MCF 10A (cell line): ENCODE measurements at regions not wholly inside any gene's neighbourhood (a gene's known extent, or its start where the extent isn't known, plus 50 kb on each side); places are given as distances from the start of the nearest gene placed in this dataset.

Experiments used
- BruUV-seq: library from RNA; stranded (reverse); fragments of 400-500 nt; replicated peaks from 2 replicates; lab custom pipeline; 2021; lab: Mats Ljungman, UMichigan
- CTCF ChIA-PET: fragments of 300-600 bp; sonication (Branson Sonifier 250); formaldehyde crosslinking; extraction: SDS; loops from one replicate; lab custom pipeline; 2021; ENCODE audit warnings: antibody characterized with exemption, inconsistent platforms; lab: Yijun Ruan, JAX
- POLR2A ChIA-PET: fragments of 300-600, 350-650 bp; sonication (Branson Sonifier 250); formaldehyde crosslinking; extraction: SDS; loops from one replicate; lab custom pipeline; 2020; ENCODE audit warnings: antibody characterized with exemption, inconsistent platforms; lab: Yijun Ruan, JAX
- DNase-seq: peaks from one replicate; pipeline ENCODE4 v3.0.0-alpha.2; 2018; ENCODE audit not compliant: unreplicated experiment
- H3K27ac Mint-ChIP-seq: one replicate; pipeline ENCODE4 v1.8.0; 2022; ENCODE audit warnings: mild to moderate bottlenecking, low read depth, mixed read lengths; ENCODE audit not compliant: unreplicated experiment
- H3K27me3 Mint-ChIP-seq: one replicate; pipeline ENCODE4 v1.8.0; 2022; ENCODE audit warnings: mixed read lengths; ENCODE audit not compliant: insufficient read depth, unreplicated experiment
- H3K36me3 Mint-ChIP-seq: one replicate; pipeline ENCODE4 v1.8.0; 2022; ENCODE audit warnings: mild to moderate bottlenecking, moderate library complexity, mixed read lengths; ENCODE audit not compliant: insufficient read depth, unreplicated experiment
- H3K4me1 Mint-ChIP-seq: one replicate; pipeline ENCODE4 v1.8.0; 2022; ENCODE audit warnings: mixed read lengths; ENCODE audit not compliant: insufficient read depth, unreplicated experiment
- H3K4me3 Mint-ChIP-seq: one replicate; pipeline ENCODE4 v1.8.0; 2022; ENCODE audit warnings: mild to moderate bottlenecking, moderate library complexity, mixed read lengths; ENCODE audit not compliant: unreplicated experiment
- H3K9me3 Mint-ChIP-seq: one replicate; pipeline ENCODE4 v1.8.0; 2022; ENCODE audit warnings: mixed read lengths; ENCODE audit not compliant: unreplicated experiment
- CTCF ChIP-seq: fragments of 200-600 bp; IDR thresholded peaks from one replicate; pipeline ENCODE4 v1.8.0; 2022; ENCODE audit warnings: antibody characterized with exemption, mild to moderate bottlenecking; ENCODE audit not compliant: unreplicated experiment
- intact Hi-C: fragments of 100-400 bp; cut with micrococcal nuclease; formaldehyde crosslinking; loops from 2 replicates; pipeline ENCODE4 v1.14.1; 2022

- Mint-ChIP-seq H3K36me3 (peaks cover 5% of the 10 kb centered on the region), H3K27me3 (no peaks in the 10 kb centered on the region), H3K9me3 (peaks cover 9% of the 10 kb centered on the region), H3K27ac (no peak overlapping the region), H3K4me1 (peaks cover 7% of the 10 kb centered on the region), H3K4me3 (no peak overlapping the region)
- BruUV-seq: no TSS peak
- intact Hi-C loops: no loop called here
- ChIA-PET CTCF (interaction anchor here (1.1 kb wide), 1 partner anchor 24 kb away, joined by 3 read pairs; no protein-coding TSS in a partner anchor), POLR2A (no interaction called here)
- no peak for DNase-seq
- TF ChIP-seq CTCF: no peak
Measured at GRCh38 chr2:100194951-100195350, 52.6 kb upstream of the AFF3 start.

GRCh38 chr2:100193291-100193710 lies 50.9 kb upstream of the AFF3 start:
- BruUV-seq: no TSS peak
- ChIA-PET CTCF (interaction anchor here (0.7 kb wide), 1 partner anchor 613 kb away, joined by 3 read pairs; no protein-coding TSS in a partner anchor), POLR2A (no interaction called here)
- H3K27me3 Mint-ChIP-seq: no peaks in the 10 kb centered on the region
- no peak overlapping the region for H3K27ac Mint-ChIP-seq
- DNase-seq: no peak
- no peak overlapping the region for H3K4me3 Mint-ChIP-seq
- intact Hi-C loops: no loop called here
- peaks cover 7% of the 10 kb centered on the region for H3K4me1 Mint-ChIP-seq
- TF ChIP-seq CTCF: no peak
- peaks cover 9% of the 10 kb centered on the region for H3K9me3 Mint-ChIP-seq
- H3K36me3 Mint-ChIP-seq: peaks cover 5% of the 10 kb centered on the region

GRCh38 chr2:100192825-100193224 lies 50.4 kb upstream of the AFF3 start:
- no peak for DNase-seq
- ChIA-PET CTCF (interaction anchor here (0.7 kb wide), 1 partner anchor 612 kb away, joined by 3 read pairs; no protein-coding TSS in a partner anchor), POLR2A (no interaction called here)
- no TSS peak for BruUV-seq
- Mint-ChIP-seq H3K4me1 (peaks cover 7% of the 10 kb centered on the region), H3K4me3 (no peak overlapping the region), H3K36me3 (peaks cover 5% of the 10 kb centered on the region), H3K9me3 (peaks cover 9% of the 10 kb centered on the region), H3K27me3 (no peaks in the 10 kb centered on the region), H3K27ac (no peak overlapping the region)
- intact Hi-C loops: no loop called here
- TF ChIP-seq CTCF: no peak

DNA sequence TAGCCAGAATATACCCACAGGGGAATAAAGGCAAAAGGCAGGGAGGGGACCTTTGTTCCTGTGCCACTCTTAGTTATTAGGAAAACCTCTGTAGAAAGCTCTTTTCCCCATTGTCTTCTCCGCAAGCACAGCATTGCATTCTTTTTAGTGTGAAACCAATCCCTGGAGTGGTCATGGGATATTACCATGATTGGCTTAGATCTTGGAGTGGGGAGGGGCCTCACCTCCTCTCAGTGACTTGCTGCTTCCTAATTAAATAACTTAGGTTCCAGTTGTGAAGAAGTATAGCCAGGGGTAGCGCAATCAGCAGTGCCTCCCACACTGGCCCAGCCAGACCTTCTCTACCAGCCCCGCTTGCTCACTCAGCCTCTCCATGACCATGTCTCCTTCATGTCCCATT lies 49.9 kb upstream of the AFF3 start:
- POLR2A ChIA-PET: no interaction called here
- H3K27ac Mint-ChIP-seq: no peak overlapping the region
- intact Hi-C loops: no loop called here
- no peak overlapping the region for H3K4me3 Mint-ChIP-seq
- CTCF ChIA-PET: no interaction called here
- peaks cover 7% of the 10 kb centered on the region for H3K4me1 Mint-ChIP-seq
- H3K9me3 Mint-ChIP-seq: peaks cover 9% of the 10 kb centered on the region
- H3K36me3 Mint-ChIP-seq: peaks cover 5% of the 10 kb centered on the region
- TF ChIP-seq CTCF: no peak
- DNase-seq: no peak
- H3K27me3 Mint-ChIP-seq: no peaks in the 10 kb centered on the region
- no TSS peak for BruUV-seq
